ENCODE measurements at regions not wholly inside any gene's neighbourhood (a gene's known extent, or its start where the extent isn't known, plus 50 kb on each side); places are given as distances from the start of the nearest gene placed in this dataset.
"Not testable (repeated sequence)": the region's sequence is repeated elsewhere in the genome, so short reads cannot be mapped to it uniquely, and the experiment has no call there.

DNA sequence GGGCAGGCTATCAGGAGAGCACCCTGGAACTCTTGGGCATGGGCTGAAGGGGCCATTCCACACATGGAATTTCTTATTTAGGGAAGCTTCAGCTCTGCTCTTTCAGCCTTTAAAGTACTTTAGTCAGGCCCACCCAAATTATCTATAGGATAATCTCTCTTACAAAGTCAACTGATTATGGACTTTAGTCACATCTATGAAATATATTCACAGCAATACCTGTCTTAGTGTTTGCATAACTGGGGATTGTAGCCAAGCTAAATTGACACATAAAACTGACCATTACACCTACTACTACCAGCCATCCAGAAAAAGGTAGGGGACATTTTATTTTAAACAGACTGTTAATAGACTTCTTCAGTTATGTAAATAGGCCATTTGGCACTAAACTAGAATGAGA is 114.9 kb upstream of the VANGL1 start:
- H3K4me3 ChIP-seq (ENCODE audit: low read depth, low read length), result no peak overlapping the region
- no peaks in the 10 kb centered on the region for H3K36me3 ChIP-seq (replicated peaks)
- H3K27me3 ChIP-seq (replicated peaks), result no peaks in the 10 kb centered on the region
- TF ChIP-seq, protein P1, sequence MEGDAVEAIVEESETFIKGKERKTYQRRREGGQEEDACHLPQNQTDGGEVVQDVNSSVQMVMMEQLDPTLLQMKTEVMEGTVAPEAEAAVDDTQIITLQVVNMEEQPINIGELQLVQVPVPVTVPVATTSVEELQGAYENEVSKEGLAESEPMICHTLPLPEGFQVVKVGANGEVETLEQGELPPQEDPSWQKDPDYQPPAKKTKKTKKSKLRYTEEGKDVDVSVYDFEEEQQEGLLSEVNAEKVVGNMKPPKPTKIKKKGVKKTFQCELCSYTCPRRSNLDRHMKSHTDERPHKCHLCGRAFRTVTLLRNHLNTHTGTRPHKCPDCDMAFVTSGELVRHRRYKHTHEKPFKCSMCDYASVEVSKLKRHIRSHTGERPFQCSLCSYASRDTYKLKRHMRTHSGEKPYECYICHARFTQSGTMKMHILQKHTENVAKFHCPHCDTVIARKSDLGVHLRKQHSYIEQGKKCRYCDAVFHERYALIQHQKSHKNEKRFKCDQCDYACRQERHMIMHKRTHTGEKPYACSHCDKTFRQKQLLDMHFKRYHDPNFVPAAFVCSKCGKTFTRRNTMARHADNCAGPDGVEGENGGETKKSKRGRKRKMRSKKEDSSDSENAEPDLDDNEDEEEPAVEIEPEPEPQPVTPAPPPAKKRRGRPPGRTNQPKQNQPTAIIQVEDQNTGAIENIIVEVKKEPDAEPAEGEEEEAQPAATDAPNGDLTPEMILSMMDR (IDR thresholded peaks at IDR 0.05; ENCODE audit: low read depth, low read length, missing control alignments), result no peak
- in situ Hi-C loops (cut with HindIII; ENCODE audit: low pct_ligation_motif_present, low sequenced_read_pairs), result no loop called here
- DNase-seq, result no peak
- H3K27ac ChIP-seq, result no peak overlapping the region

DNA sequence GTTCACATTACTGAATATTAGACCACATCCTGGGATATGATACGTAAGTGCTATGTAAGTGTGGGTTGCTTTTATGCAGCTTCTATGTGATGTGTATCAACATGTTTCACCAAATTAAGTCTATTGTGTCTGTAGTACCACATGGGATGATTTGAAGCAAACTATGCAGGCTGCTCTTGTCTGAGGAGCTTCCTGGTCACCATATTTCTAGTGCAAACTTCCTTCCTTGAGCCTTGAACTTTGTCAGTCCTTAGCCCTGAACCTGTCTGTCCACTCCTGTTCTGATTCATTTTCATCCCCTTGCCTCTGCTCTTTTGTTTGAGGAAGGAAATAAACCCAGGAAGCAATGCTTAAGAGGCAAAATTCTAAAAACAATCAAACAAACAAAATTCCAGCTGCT is 117.5 kb upstream of the VANGL1 start:
- DNase-seq, result no peak
- TF ChIP-seq, protein P1 (IDR thresholded peaks at IDR 0.05; ENCODE audit: low read depth, low read length, missing control alignments), result no peak
- H3K27me3 ChIP-seq (replicated peaks), result no peaks in the 10 kb centered on the region
- H3K27ac ChIP-seq, result no peak overlapping the region
- H3K36me3 ChIP-seq (replicated peaks), result no peaks in the 10 kb centered on the region
- in situ Hi-C loops (cut with HindIII; ENCODE audit: low pct_ligation_motif_present, low sequenced_read_pairs), result no loop called here
- H3K4me3 ChIP-seq (ENCODE audit: low read depth, low read length), result no peak overlapping the region

DNA sequence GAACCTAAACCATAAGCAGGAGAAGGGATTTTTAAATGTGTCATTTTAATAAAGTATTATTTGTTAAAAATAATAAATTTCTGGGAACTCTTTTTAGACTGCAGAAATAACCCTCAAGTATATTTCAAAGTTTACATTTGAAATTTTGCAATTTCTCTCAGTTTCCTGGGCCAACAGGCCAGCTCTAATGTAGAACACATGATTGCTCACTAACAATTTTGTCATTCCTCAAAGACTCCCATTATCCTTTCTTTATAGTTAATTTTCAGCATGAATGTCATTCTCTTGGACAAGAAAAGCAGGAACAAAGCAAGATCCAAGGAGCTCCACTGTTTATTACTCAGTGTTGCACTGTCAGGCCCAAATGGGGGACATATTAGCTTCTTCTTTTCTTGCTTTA is 119.4 kb upstream of the VANGL1 start:
- in situ Hi-C loops (cut with HindIII; ENCODE audit: low pct_ligation_motif_present, low sequenced_read_pairs), result no loop called here
- Histone ChIP-seq H3K36me3 (replicated peaks) (no peaks in the 10 kb centered on the region), H3K27ac (no peak overlapping the region), H3K27me3 (replicated peaks) (no peaks in the 10 kb centered on the region), H3K4me3 (ENCODE audit: low read depth, low read length) (no peak overlapping the region)
- TF ChIP-seq, protein P1 (IDR thresholded peaks at IDR 0.05; ENCODE audit: low read depth, low read length, missing control alignments), result no peak
- no peak for DNase-seq

DNA sequence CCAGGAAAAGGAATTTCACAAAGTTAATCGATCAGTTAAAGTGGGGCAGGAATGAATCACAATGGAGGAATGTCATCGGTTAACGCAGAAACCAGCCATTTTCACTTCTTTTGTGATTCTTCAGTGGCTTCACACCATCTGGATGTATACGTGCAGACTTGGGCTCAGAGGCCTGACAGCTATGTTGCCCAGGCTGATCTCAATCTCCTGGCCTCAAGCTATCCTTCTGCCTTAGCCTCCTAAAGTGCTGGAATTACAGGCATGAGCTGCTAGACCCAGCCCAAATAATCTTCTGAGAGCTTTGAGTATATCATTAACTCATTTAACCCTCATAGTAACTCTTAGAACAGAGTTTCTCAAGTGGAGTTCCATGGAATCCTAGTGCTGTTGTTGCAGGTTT is 126.5 kb upstream of the VANGL1 start:
- DNase-seq, result no peak
- in situ Hi-C loops (cut with HindIII; ENCODE audit: low pct_ligation_motif_present, low sequenced_read_pairs), result no loop called here
- Histone ChIP-seq H3K36me3 (replicated peaks) (no peaks in the 10 kb centered on the region), H3K27ac (no peak overlapping the region), H3K4me3 (ENCODE audit: low read depth, low read length) (no peak overlapping the region), H3K27me3 (replicated peaks) (no peaks in the 10 kb centered on the region)
- TF ChIP-seq, protein P1 (IDR thresholded peaks at IDR 0.05; ENCODE audit: low read depth, low read length, missing control alignments), result no peak

DNA sequence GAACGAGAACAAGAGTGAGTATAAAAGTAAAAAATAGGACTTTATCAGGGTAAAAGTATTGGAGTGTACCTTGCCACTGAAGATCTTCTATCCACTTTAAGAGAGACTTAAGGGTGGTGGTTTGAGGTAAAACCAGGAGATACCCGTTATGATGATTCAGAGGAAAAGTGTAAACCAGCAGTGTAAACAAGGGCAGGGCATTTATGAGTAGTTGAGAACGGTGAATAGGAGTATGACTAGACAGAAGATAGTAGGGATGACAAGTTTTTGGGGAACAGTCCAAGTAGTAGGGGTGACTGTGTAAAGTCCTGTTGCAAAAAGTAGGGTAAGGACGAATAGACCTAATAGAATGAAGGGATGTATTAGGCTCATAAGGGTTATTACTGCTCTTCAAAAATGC is 131.5 kb upstream of the VANGL1 start:
- in situ Hi-C loops (cut with HindIII; ENCODE audit: low pct_ligation_motif_present, low sequenced_read_pairs); H3K36me3 ChIP-seq (replicated peaks); H3K27me3 ChIP-seq (replicated peaks); H3K27ac ChIP-seq; H3K4me3 ChIP-seq (ENCODE audit: low read depth, low read length); DNase-seq: not testable (repeated sequence)

DNA sequence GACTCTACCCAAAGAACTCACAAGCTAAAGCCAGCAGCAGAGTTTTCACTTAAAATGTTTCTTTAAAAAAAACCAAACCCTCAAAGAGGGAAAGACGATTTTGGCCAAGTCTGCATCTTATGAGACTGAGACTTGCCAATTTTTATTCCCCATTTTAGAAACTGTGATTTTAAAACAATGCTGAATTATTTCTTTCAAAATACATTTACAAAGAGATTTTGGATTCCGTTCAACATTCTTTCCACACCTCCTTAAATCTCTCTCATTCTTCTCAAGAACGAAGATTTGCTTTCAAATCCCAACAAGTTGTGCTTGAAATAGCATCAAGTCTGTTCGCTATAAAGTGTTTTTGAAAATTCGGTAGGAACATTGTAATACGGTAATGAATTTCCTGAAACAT is 133.9 kb upstream of the VANGL1 start:
- Histone ChIP-seq H3K36me3 (replicated peaks) (no peaks in the 10 kb centered on the region), H3K27ac (no peak overlapping the region), H3K4me3 (ENCODE audit: low read depth, low read length) (no peak overlapping the region), H3K27me3 (replicated peaks) (no peaks in the 10 kb centered on the region)
- in situ Hi-C loops (cut with HindIII; ENCODE audit: low pct_ligation_motif_present, low sequenced_read_pairs), result no loop called here
- DNase-seq, result no peak
- TF ChIP-seq, protein P1 (IDR thresholded peaks at IDR 0.05; ENCODE audit: low read depth, low read length, missing control alignments), result no peak

Measured in brain microvascular endothelial cell (primary cell).